CD4-positive, alpha-beta T cell treated with Interleukin-12 subunit alpha and Interleukin-12 subunit beta, for 1 hour (primary cell): ENCODE measurements at regions not wholly inside any gene's neighbourhood (a gene's known extent, or its start where the extent isn't known, plus 50 kb on each side); places are given as distances from the start of the nearest gene placed in this dataset.
"Not testable (repeated sequence)": the region's sequence is repeated elsewhere in the genome, so short reads cannot be mapped to it uniquely, and the experiment has no call there.

Experiments
- DNase-seq: peaks from one replicate; pipeline ENCODE4 v3.0.0-alpha.2; 2020

GRCh38 chr9:129544761-129545160 is 76.1 kb downstream of the C9orf50 start:
- DNase-seq = no peak

- no peak for DNase-seq
These were observed 78.2 kb downstream of the C9orf50 start for GRCh38 chr9:129542741-129543140.

GRCh38 chr9:129541270-129541669 is 79.6 kb downstream of the C9orf50 start:
- no peak for DNase-seq

- DNase-seq = no peak
These were observed 81.5 kb downstream of the C9orf50 start for GRCh38 chr9:129539446-129539845.

- not testable (repeated sequence) for DNase-seq
These were observed 89.0 kb downstream of the C9orf50 start for GRCh38 chr9:129531860-129532402.

- DNase-seq = not testable (repeated sequence)
These were observed 92.9 kb downstream of the C9orf50 start for GRCh38 chr9:129527955-129528354.

- no peak for DNase-seq
These were observed 95.2 kb downstream of the C9orf50 start for GRCh38 chr9:129525656-129526196.

GRCh38 chr9:129524582-129525270 is 96.2 kb downstream of the C9orf50 start:
- no peak for DNase-seq

GRCh38 chr9:129523943-129524581 is 96.8 kb downstream of the C9orf50 start:
- no peak for DNase-seq

- DNase-seq = no peak
These were observed 98.5 kb downstream of the C9orf50 start for GRCh38 chr9:129522351-129522750.

- no peak for DNase-seq
These were observed 100.8 kb downstream of the C9orf50 start for GRCh38 chr9:129520082-129520481.

- no peak for DNase-seq
These were observed 102.8 kb downstream of the C9orf50 start for GRCh38 chr9:129518074-129518473.

- DNase-seq = no peak
These were observed 103.9 kb downstream of the C9orf50 start for GRCh38 chr9:129517006-129517405.

GRCh38 chr9:129514891-129515290 is 106.0 kb downstream of the C9orf50 start:
- no peak for DNase-seq

- no peak for DNase-seq
These were observed 106.4 kb downstream of the C9orf50 start for GRCh38 chr9:129514497-129514867.

GRCh38 chr9:129513856-129514496 is 106.9 kb downstream of the C9orf50 start:
- DNase-seq = no peak

- DNase-seq = no peak
These were observed 107.6 kb downstream of the C9orf50 start for GRCh38 chr9:129513282-129513681.

GRCh38 chr9:129511285-129511900 is 109.5 kb downstream of the C9orf50 start:
- DNase-seq = no peak

GRCh38 chr9:129509533-129509928 is 111.4 kb downstream of the C9orf50 start:
- DNase-seq = no peak

- DNase-seq = no peak
These were observed 113.1 kb downstream of the C9orf50 start for GRCh38 chr9:129507805-129508204.

GRCh38 chr9:129506892-129507291 is 114.0 kb downstream of the C9orf50 start:
- no peak for DNase-seq

- DNase-seq = no peak
These were observed 114.9 kb downstream of the C9orf50 start for GRCh38 chr9:129506041-129506440.

GRCh38 chr9:129505270-129505902 is 115.5 kb downstream of the C9orf50 start:
- no peak for DNase-seq
